H9 (cell line): ENCODE measurements at regions not wholly inside any gene's neighbourhood (a gene's known extent, or its start where the extent isn't known, plus 50 kb on each side); places are given as distances from the start of the nearest gene placed in this dataset.

ENCODE experiments used
- DNase-seq: peaks from one replicate; pipeline ENCODE4 v3.0.0-alpha.2; 2017
- H2AFZ ChIP-seq: one replicate; pipeline ENCODE4 v1.6.1; 2013; ENCODE audit warnings: mild to moderate bottlenecking, low read length, control low read depth, moderate library complexity
- H2AK5ac ChIP-seq: 2 replicates; pipeline ENCODE4 v1.6.1; 2013; ENCODE audit warnings: low read length, control low read depth, mixed read lengths; ENCODE audit not compliant: insufficient read length
- H2BK120ac ChIP-seq: one replicate; pipeline ENCODE4 v1.6.1; 2013; ENCODE audit warnings: low read depth, mild to moderate bottlenecking, low read length, control low read depth, inconsistent platforms; ENCODE audit not compliant: poor library complexity, severe bottlenecking
- H2BK12ac ChIP-seq: 2 replicates; pipeline ENCODE4 v1.6.1; 2013; ENCODE audit warnings: low read length, control low read depth, mixed read lengths, low read depth; ENCODE audit not compliant: insufficient read length
- H2BK15ac ChIP-seq: 2 replicates; pipeline ENCODE4 v1.6.1; 2013; ENCODE audit warnings: low read depth, low read length, control low read depth
- H2BK20ac ChIP-seq: one replicate; pipeline ENCODE4 v1.6.1; 2013; ENCODE audit warnings: low read depth, mild to moderate bottlenecking, low read length, control low read depth, inconsistent platforms; ENCODE audit not compliant: poor library complexity, severe bottlenecking
- H2BK5ac ChIP-seq: 2 replicates; pipeline ENCODE4 v1.6.1; 2013; ENCODE audit warnings: low read length, control low read depth, mixed read lengths; ENCODE audit not compliant: insufficient read length
- H3K14ac ChIP-seq: 2 replicates; pipeline ENCODE4 v1.6.1; 2013; ENCODE audit warnings: low read length, control low read depth; ENCODE audit not compliant: insufficient read depth
- H3K18ac ChIP-seq: 2 replicates; pipeline ENCODE4 v1.6.1; 2013; ENCODE audit warnings: low read depth, mild to moderate bottlenecking, mixed read lengths, low read length, control low read depth; ENCODE audit not compliant: insufficient read length
- H3K23ac ChIP-seq: 2 replicates; pipeline ENCODE4 v1.6.1; 2013; ENCODE audit warnings: low read length, control low read depth, mixed read lengths, low read depth; ENCODE audit not compliant: insufficient read length
- H3K23me2 ChIP-seq: 2 replicates; pipeline ENCODE4 v1.6.1; 2013; ENCODE audit warnings: low read depth, mild to moderate bottlenecking, mixed read lengths, low read length, control low read depth; ENCODE audit not compliant: insufficient read length, poor library complexity, severe bottlenecking
- H3K27ac ChIP-seq: 2 replicates; pipeline ENCODE4 v1.5.1; 2013; ENCODE audit warnings: low read length, control low read depth, mixed read lengths, low read depth; ENCODE audit not compliant: insufficient read length
- H3K27me3 ChIP-seq: 2 replicates; pipeline ENCODE4 v1.6.1; 2013; ENCODE audit warnings: low read length, control low read depth, inconsistent platforms; ENCODE audit not compliant: insufficient read depth
- H3K4ac ChIP-seq: 2 replicates; pipeline ENCODE4 v1.6.1; 2013; ENCODE audit warnings: low read depth, mild to moderate bottlenecking, control low read depth, inconsistent platforms, low read length, moderate library complexity
- H3K4me1 ChIP-seq: 2 replicates; pipeline ENCODE4 v1.6.1; 2013; ENCODE audit warnings: low read length, control low read depth, inconsistent platforms; ENCODE audit not compliant: insufficient read depth
- H3K4me2 ChIP-seq: 2 replicates; pipeline ENCODE4 v1.6.1; 2013; ENCODE audit warnings: low read length, control low read depth, mixed read lengths; ENCODE audit not compliant: insufficient read length, insufficient read depth
- H3K56ac ChIP-seq: 2 replicates; pipeline ENCODE4 v1.6.1; 2013; ENCODE audit warnings: low read depth, mild to moderate bottlenecking, mixed read lengths, low read length, control low read depth; ENCODE audit not compliant: insufficient read length
- H3K79me1 ChIP-seq: 2 replicates; pipeline ENCODE4 v1.6.1; 2013; ENCODE audit warnings: low read depth, mild to moderate bottlenecking, moderate library complexity, low read length, control low read depth, inconsistent platforms; ENCODE audit not compliant: insufficient read depth, poor library complexity, severe bottlenecking
- H3K79me2 ChIP-seq: 2 replicates; pipeline ENCODE4 v1.6.1; 2013; ENCODE audit warnings: low read length, control low read depth, inconsistent platforms; ENCODE audit not compliant: insufficient read depth
- H3K9ac ChIP-seq: 2 replicates; pipeline ENCODE4 v1.6.1; 2013; ENCODE audit warnings: low read length, control low read depth, mixed read lengths; ENCODE audit not compliant: insufficient read length; ENCODE audit errors: extremely low read depth
- H3K9me3 ChIP-seq: one replicate; pipeline ENCODE4 v1.6.1; 2013; ENCODE audit warnings: low read depth, low read length, inconsistent platforms; ENCODE audit not compliant: control insufficient read depth
- H3T11ph ChIP-seq: one replicate; pipeline ENCODE4 v1.6.1; 2013; ENCODE audit warnings: mild to moderate bottlenecking, low read length, control low read depth, inconsistent platforms
- H4K20me1 ChIP-seq: one replicate; pipeline ENCODE4 v1.6.1; 2013; ENCODE audit not compliant: control insufficient read depth, insufficient read length, insufficient read depth
- H4K5ac ChIP-seq: 2 replicates; pipeline ENCODE4 v1.6.1; 2013; ENCODE audit warnings: low read depth, mild to moderate bottlenecking, mixed read lengths, low read length, control low read depth; ENCODE audit not compliant: insufficient read length
- H4K8ac ChIP-seq: replicated peaks from 2 replicates; pipeline ENCODE4 v1.6.1; 2013; ENCODE audit warnings: low read length, control low read depth, mixed read lengths, low read depth; ENCODE audit not compliant: insufficient read length
- H4K91ac ChIP-seq: 2 replicates; pipeline ENCODE4 v1.6.1; 2013; ENCODE audit warnings: low read depth, mild to moderate bottlenecking, moderate library complexity, mixed read lengths, low read length, control low read depth; ENCODE audit not compliant: insufficient read length
- H3K27ac Mint-ChIP-seq, 3 experiments: 2 replicates in 2 of 3; 3 replicates in 1 of 3; pipeline ENCODE4 v1.8.0; 2020 to 2021; ENCODE audit warnings: mixed read lengths in 3 of 3, mild to moderate bottlenecking in 1 of 3, moderate library complexity in 1 of 3
- H3K27me3 Mint-ChIP-seq: 2 replicates; pipeline ENCODE4 v1.8.0; 2021; ENCODE audit warnings: low read depth, mild to moderate bottlenecking, moderate library complexity, mixed read lengths
- H3K36me3 Mint-ChIP-seq, 3 experiments: 2 replicates in 2 of 3; 3 replicates in 1 of 3; pipeline ENCODE4 v1.8.0; 2020 to 2021; ENCODE audit warnings: low read depth in 3 of 3, mixed read lengths in 3 of 3; ENCODE audit not compliant: insufficient read depth in 1 of 3
- H3K4me1 Mint-ChIP-seq, 2 experiments: 2 replicates each; pipeline ENCODE4 v1.8.0; 2020; ENCODE audit warnings: mixed read lengths in 2 of 2
- H3K4me3 Mint-ChIP-seq, 2 experiments: 2 replicates in 1 of 2; 3 replicates in 1 of 2; pipeline ENCODE4 v1.8.0; 2020 to 2021; ENCODE audit warnings: mild to moderate bottlenecking in 2 of 2, mixed read lengths in 2 of 2, moderate library complexity in 1 of 2
- H3K9me3 Mint-ChIP-seq, 2 experiments: 2 replicates in 1 of 2; 3 replicates in 1 of 2; pipeline ENCODE4 v1.8.0; 2020; ENCODE audit warnings: mild to moderate bottlenecking in 2 of 2, mixed read lengths in 2 of 2, moderate library complexity in 1 of 2
- WGBS: extraction: QIAGEN DNeasy Blood & Tissue Kit; methylation state at CpG from one replicate; pipeline ENCODE4 v1.1.7; 2013; ENCODE audit warnings: missing lambda C conversion rate, low lambda C conversion rate, mixed read lengths; ENCODE audit not compliant: insufficient read length; ENCODE audit errors: extremely low coverage; 5-methylcytosine and 5-hydroxymethylcytosine counted together
- TF ChIP-seq, protein P1 (sequence below): fragments of 200-600 bp; sonication (generic); conservative IDR thresholded peaks from 3 replicates; pipeline ENCODE4 v1.8.0; 2021; ENCODE audit warnings: antibody characterized with exemption, mild to moderate bottlenecking

DNA sequence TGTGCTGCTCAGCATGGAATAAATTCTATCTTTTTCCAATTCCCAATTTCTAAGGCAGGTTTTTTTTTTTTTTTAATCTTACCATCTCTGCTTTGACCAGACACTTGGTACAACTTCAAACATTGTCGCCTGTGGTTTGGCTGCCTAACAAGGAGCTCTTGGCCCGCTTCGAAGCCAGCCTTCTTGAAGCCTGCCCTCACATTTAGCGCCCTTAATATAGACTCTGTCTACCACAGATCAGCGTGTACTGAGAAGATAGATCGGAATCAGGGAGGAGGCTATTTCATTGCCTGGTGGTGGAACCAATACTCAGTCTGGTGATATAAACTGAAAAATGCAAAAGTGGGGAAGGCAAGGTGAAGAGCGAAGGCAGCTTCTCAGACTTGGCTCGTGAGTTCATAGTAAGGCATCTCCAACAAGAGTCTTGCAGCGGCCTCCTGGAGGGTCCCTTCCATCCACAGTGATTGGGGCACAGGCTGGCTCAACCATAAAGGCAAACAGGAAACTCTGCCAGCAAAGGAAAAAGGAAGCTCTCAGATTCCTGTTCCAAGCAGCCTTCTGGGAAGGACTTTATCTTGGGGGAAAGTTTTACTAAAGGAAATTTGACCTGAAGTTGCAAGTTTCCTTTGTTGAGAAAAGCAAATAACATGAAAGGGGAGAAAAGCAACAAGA, 103.2 kb upstream of the BCL2L14 start:
- H3K4me1 Mint-ChIP-seq: peaks cover 46 to 48% of the 10 kb centered on the region in 2 experiments
- Histone ChIP-seq H3K4me2 (no peak overlapping the region), H2AFZ (no peak overlapping the region), H3K79me1 (no peaks in the 10 kb centered on the region), H4K20me1 (no peaks in the 10 kb centered on the region), H4K5ac (no peak overlapping the region), H2BK12ac (no peak overlapping the region), H3K23me2 (no peaks in the 10 kb centered on the region), H4K91ac (no peak overlapping the region), H2BK20ac (no peak overlapping the region), H2BK5ac (no peak overlapping the region), H3K23ac (no peak overlapping the region), H3T11ph (no peak overlapping the region), H4K8ac (no peak overlapping the region), H3K18ac (no peak overlapping the region), H3K27me3 (no peaks in the 10 kb centered on the region), H3K4me1 (peaks cover 7% of the 10 kb centered on the region; the same call in 1 of the 2 replicates), H2BK120ac (no peak overlapping the region), H3K9me3 (no peaks in the 10 kb centered on the region), H3K27ac (no peak overlapping the region), H3K9ac (no peak overlapping the region), H3K14ac (no peak overlapping the region), H3K79me2 (no peaks in the 10 kb centered on the region), H2BK15ac (no peak overlapping the region), H3K4ac (no peak overlapping the region), H2AK5ac (no peak overlapping the region), H3K56ac (no peak overlapping the region)
- peaks cover 11% of the 10 kb centered on the region for H3K27me3 Mint-ChIP-seq
- H3K9me3 Mint-ChIP-seq: peaks cover 1 to 4% of the 10 kb centered on the region in 2 experiments; a peak in 4 of 5 replicates
- H3K4me3 Mint-ChIP-seq: no peak overlapping the region
- no peak for DNase-seq
- H3K27ac Mint-ChIP-seq: no peak overlapping the region
- TF ChIP-seq, protein P1, sequence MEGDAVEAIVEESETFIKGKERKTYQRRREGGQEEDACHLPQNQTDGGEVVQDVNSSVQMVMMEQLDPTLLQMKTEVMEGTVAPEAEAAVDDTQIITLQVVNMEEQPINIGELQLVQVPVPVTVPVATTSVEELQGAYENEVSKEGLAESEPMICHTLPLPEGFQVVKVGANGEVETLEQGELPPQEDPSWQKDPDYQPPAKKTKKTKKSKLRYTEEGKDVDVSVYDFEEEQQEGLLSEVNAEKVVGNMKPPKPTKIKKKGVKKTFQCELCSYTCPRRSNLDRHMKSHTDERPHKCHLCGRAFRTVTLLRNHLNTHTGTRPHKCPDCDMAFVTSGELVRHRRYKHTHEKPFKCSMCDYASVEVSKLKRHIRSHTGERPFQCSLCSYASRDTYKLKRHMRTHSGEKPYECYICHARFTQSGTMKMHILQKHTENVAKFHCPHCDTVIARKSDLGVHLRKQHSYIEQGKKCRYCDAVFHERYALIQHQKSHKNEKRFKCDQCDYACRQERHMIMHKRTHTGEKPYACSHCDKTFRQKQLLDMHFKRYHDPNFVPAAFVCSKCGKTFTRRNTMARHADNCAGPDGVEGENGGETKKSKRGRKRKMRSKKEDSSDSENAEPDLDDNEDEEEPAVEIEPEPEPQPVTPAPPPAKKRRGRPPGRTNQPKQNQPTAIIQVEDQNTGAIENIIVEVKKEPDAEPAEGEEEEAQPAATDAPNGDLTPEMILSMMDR: no peak
- no CpG with 5 or more reads among the region's 9 CpGs for WGBS
- peaks cover 0 to 5% (median 0%) of the 10 kb centered on the region in 3 experiments; a peak in 3 of 7 replicates for H3K36me3 Mint-ChIP-seq
